HEK293T (cell line): ENCODE measurements at regions not wholly inside any gene's neighbourhood (a gene's known extent, or its start where the extent isn't known, plus 50 kb on each side); places are given as distances from the start of the nearest gene placed in this dataset.

Source experiments
- FOXM1 ChIP-seq: fragments of 450-650 bp; IDR thresholded peaks from 2 replicates; pipeline ENCODE4 v1.6.1; 2017; ENCODE audit warnings: mild to moderate bottlenecking, borderline replicate concordance
- SP1 ChIP-seq: fragments of 450-650 bp; IDR thresholded peaks from 2 replicates; pipeline ENCODE4 v1.6.1; 2017
- TARDBP ChIP-seq: fragments of 450-650 bp; IDR thresholded peaks from 2 replicates; pipeline ENCODE4 v1.6.1; 2016
- ZNF384 ChIP-seq: fragments of 450-650 bp; IDR thresholded peaks from 2 replicates; pipeline ENCODE4 v1.6.1; 2016

DNA sequence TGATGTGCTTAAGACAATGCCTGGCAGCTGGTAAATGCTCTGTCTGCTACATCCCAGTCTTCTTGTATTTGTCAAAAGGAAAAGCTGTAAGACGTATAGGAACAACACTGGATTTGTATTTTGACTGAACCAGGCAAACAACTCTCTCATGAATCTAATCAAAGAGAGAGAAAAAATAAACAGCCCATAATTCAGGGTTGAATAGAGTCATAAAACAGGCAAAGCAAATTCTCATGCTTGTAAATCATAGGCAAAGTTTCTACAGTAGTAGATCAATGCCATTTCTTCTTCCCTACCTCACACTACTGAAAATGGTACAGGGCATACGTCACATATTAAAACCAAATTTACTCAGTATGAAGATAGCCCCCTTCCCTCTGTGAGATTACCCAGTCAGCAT lies 166.3 kb downstream of the SKIDA1 start:
- TF ChIP-seq ZNF384 (no peak), SP1 (no peak), TARDBP (no peak), FOXM1 (no peak)
